BLaER1 treated with 17β-estradiol and CSF1 and Interleukin-3, amounts not matched to agents 10 nM and 100 nM (cell line): ENCODE measurements at regions not wholly inside any gene's neighbourhood (a gene's known extent, or its start where the extent isn't known, plus 50 kb on each side); places are given as distances from the start of the nearest gene placed in this dataset.

Source experiments
- H3K27ac ChIP-seq, 11 experiments: shearing (Covaris generic); formaldehyde crosslinking; 2 replicates each; pipeline ENCODE4 v1.8.1; 2022
- H3K27me3 ChIP-seq, 11 experiments: shearing (Covaris generic); formaldehyde crosslinking; 2 replicates each; pipeline ENCODE4 v1.8.1; 2022
- H3K36me3 ChIP-seq, 11 experiments: shearing (Covaris generic); formaldehyde crosslinking; 2 replicates each; pipeline ENCODE4 v1.8.1; 2022
- H3K4me1 ChIP-seq, 10 experiments: shearing (Covaris generic); formaldehyde crosslinking; 2 replicates each; pipeline ENCODE4 v1.8.1; 2022
- H3K4me2 ChIP-seq, 11 experiments: shearing (Covaris generic); formaldehyde crosslinking; 2 replicates each; pipeline ENCODE4 v1.8.1; 2022
- H3K4me3 ChIP-seq, 10 experiments: shearing (Covaris generic); formaldehyde crosslinking; 2 replicates each; pipeline ENCODE4 v1.8.1; 2022
- H3K9ac ChIP-seq, 11 experiments: shearing (Covaris generic); formaldehyde crosslinking; 2 replicates each; pipeline ENCODE4 v1.8.1; 2022
- H3K9me3 ChIP-seq, 11 experiments: shearing (Covaris generic); formaldehyde crosslinking; replicated peaks in 1 of 11; 2 replicates each; pipeline ENCODE4 v1.8.1; 2022
- H4K20me1 ChIP-seq, 11 experiments: shearing (Covaris generic); formaldehyde crosslinking; 2 replicates each; pipeline ENCODE4 v1.8.1; 2022
- Cebpa-rat ChIP-seq, 11 experiments: shearing (Covaris generic); IDR thresholded peaks; 2 replicates each; pipeline ENCODE4 v1.8.1; 2022

- no peak for TF ChIP-seq Cebpa-rat (IDR thresholded peaks at IDR 0.05)
- Histone ChIP-seq H3K27ac (no peak overlapping the region), H3K27me3 (no peaks in the 10 kb centered on the region), H3K9ac (no peak overlapping the region), H4K20me1 (peaks cover 0 to 5% (median 0%) of the 10 kb centered on the region in 11 experiments; a peak in 2 of 22 replicates), H3K4me2 (no peak overlapping the region), H3K36me3 (no peaks in the 10 kb centered on the region), H3K4me1 (peaks cover 0 to 14% (median 7%) of the 10 kb centered on the region in 10 experiments; a peak in 8 of 20 replicates), H3K4me3 (no peak overlapping the region), H3K9me3 (no peaks in the 10 kb centered on the region)
Measured at GRCh38 chr7:1305873-1306272, 73.2 kb downstream of the UNCX start.

GRCh38 chr7:1307828-1308227 lies 75.2 kb downstream of the UNCX start:
- Histone ChIP-seq H3K4me3 (no peak overlapping the region), H3K4me2 (no peak overlapping the region), H3K9ac (no peak overlapping the region), H3K27me3 (no peaks in the 10 kb centered on the region), H4K20me1 (peaks cover 0 to 3% (median 0%) of the 10 kb centered on the region in 11 experiments; a peak in 2 of 22 replicates), H3K36me3 (no peaks in the 10 kb centered on the region), H3K9me3 (no peaks in the 10 kb centered on the region), H3K27ac (no peak overlapping the region), H3K4me1 (peaks cover 0 to 6% (median 0%) of the 10 kb centered on the region in 10 experiments; a peak in 5 of 20 replicates)
- TF ChIP-seq Cebpa-rat (IDR thresholded peaks at IDR 0.05): peak in 2 of 11 experiments; percentile 32 to 66; a peak in 3 of 22 replicates

GRCh38 chr7:1309290-1309689 lies 76.6 kb downstream of the UNCX start:
- no peaks in the 10 kb centered on the region for H3K27me3 ChIP-seq
- peaks cover 0 to 8% (median 0%) of the 10 kb centered on the region in 11 experiments; a peak in 1 of 22 replicates for H4K20me1 ChIP-seq
- H3K27ac ChIP-seq: no peak overlapping the region
- no peaks in the 10 kb centered on the region for H3K9me3 ChIP-seq
- H3K4me3 ChIP-seq: no peak overlapping the region
- H3K36me3 ChIP-seq: no peaks in the 10 kb centered on the region
- no peak overlapping the region for H3K4me2 ChIP-seq
- H3K4me1 ChIP-seq: peaks cover 0 to 5% (median 3%) of the 10 kb centered on the region in 10 experiments; a peak in 6 of 20 replicates
- H3K9ac ChIP-seq: no peak overlapping the region
- TF ChIP-seq Cebpa-rat (IDR thresholded peaks at IDR 0.05): no peak

GRCh38 chr7:1309996-1310395 lies 77.3 kb downstream of the UNCX start:
- H3K4me2 ChIP-seq: no peak overlapping the region
- H3K4me1 ChIP-seq: peaks cover 0 to 12% (median 9%) of the 10 kb centered on the region in 10 experiments; a peak in 11 of 20 replicates
- no peaks in the 10 kb centered on the region for H3K27me3 ChIP-seq
- no peak overlapping the region for H3K4me3 ChIP-seq
- H3K27ac ChIP-seq: no peak overlapping the region
- H3K9me3 ChIP-seq: no peaks in the 10 kb centered on the region
- no peak overlapping the region for H3K9ac ChIP-seq
- no peak for TF ChIP-seq Cebpa-rat (IDR thresholded peaks at IDR 0.05)
- H4K20me1 ChIP-seq: peaks cover 0 to 12% (median 0%) of the 10 kb centered on the region in 11 experiments; a peak in 1 of 22 replicates
- no peaks in the 10 kb centered on the region for H3K36me3 ChIP-seq

- no peak overlapping the region for H3K27ac ChIP-seq
- H3K27me3 ChIP-seq: no peaks in the 10 kb centered on the region
- no peak overlapping the region for H3K4me2 ChIP-seq
- no peak overlapping the region for H3K9ac ChIP-seq
- H4K20me1 ChIP-seq: peaks cover 0 to 12% (median 0%) of the 10 kb centered on the region in 11 experiments; a peak in 1 of 22 replicates
- H3K9me3 ChIP-seq: no peaks in the 10 kb centered on the region
- no peaks in the 10 kb centered on the region for H3K36me3 ChIP-seq
- peaks cover 0 to 21% (median 17%) of the 10 kb centered on the region in 10 experiments; a peak in 13 of 20 replicates for H3K4me1 ChIP-seq
- TF ChIP-seq Cebpa-rat (IDR thresholded peaks at IDR 0.05): no peak
- no peak overlapping the region for H3K4me3 ChIP-seq
Measured at GRCh38 chr7:1310936-1311335, 78.3 kb downstream of the UNCX start.

GRCh38 chr7:1311406-1312135 lies 78.9 kb downstream of the UNCX start:
- no peaks in the 10 kb centered on the region for H3K36me3 ChIP-seq
- no peaks in the 10 kb centered on the region for H3K27me3 ChIP-seq
- no peak for TF ChIP-seq Cebpa-rat (IDR thresholded peaks at IDR 0.05)

GRCh38 chr7:1312136-1313070 lies 79.7 kb downstream of the UNCX start:
- Histone ChIP-seq H3K4me2 (no peak overlapping the region), H3K27ac (no peak overlapping the region), H3K9me3 (no peaks in the 10 kb centered on the region), H3K4me3 (no peak overlapping the region), H3K27me3 (no peaks in the 10 kb centered on the region), H3K9ac (no peak overlapping the region), H4K20me1 (peaks cover 0 to 12% (median 0%) of the 10 kb centered on the region in 11 experiments; a peak in 1 of 22 replicates), H3K36me3 (no peaks in the 10 kb centered on the region), H3K4me1 (peaks cover 0 to 30% (median 21%) of the 10 kb centered on the region in 10 experiments; a peak in 13 of 20 replicates)
- no peak for TF ChIP-seq Cebpa-rat (IDR thresholded peaks at IDR 0.05)

More at GRCh38 chr7:1311406-1312135, 78.9 kb downstream of the UNCX start:
- peaks cover 0 to 28% (median 21%) of the 10 kb centered on the region in 10 experiments; a peak in 13 of 20 replicates for H3K4me1 ChIP-seq
- no peak overlapping the region for H3K4me3 ChIP-seq
- no peak overlapping the region for H3K27ac ChIP-seq
- H4K20me1 ChIP-seq: peaks cover 0 to 12% (median 0%) of the 10 kb centered on the region in 11 experiments; a peak in 1 of 22 replicates
- H3K9me3 ChIP-seq: no peaks in the 10 kb centered on the region
- H3K9ac ChIP-seq: no peak overlapping the region
- no peak overlapping the region for H3K4me2 ChIP-seq

GRCh38 chr7:1313613-1314012 lies 80.9 kb downstream of the UNCX start:
- peaks cover 0 to 12% (median 0%) of the 10 kb centered on the region in 11 experiments; a peak in 1 of 22 replicates for H4K20me1 ChIP-seq
- H3K9ac ChIP-seq: no peak overlapping the region
- no peak overlapping the region for H3K27ac ChIP-seq
- no peaks in the 10 kb centered on the region for H3K9me3 ChIP-seq
- H3K4me3 ChIP-seq: no peak overlapping the region
- no peaks in the 10 kb centered on the region for H3K27me3 ChIP-seq
- H3K36me3 ChIP-seq: no peaks in the 10 kb centered on the region
- peaks cover 0 to 30% (median 21%) of the 10 kb centered on the region in 10 experiments; a peak in 13 of 20 replicates for H3K4me1 ChIP-seq
- H3K4me2 ChIP-seq: peak overlapping the region in 1 of 11 experiments; percentile 15; a peak in 1 of 22 replicates
- no peak for TF ChIP-seq Cebpa-rat (IDR thresholded peaks at IDR 0.05)
